ENCODE measurements at regions not wholly inside any gene's neighbourhood (a gene's known extent, or its start where the extent isn't known, plus 50 kb on each side); places are given as distances from the start of the nearest gene placed in this dataset.

DNA sequence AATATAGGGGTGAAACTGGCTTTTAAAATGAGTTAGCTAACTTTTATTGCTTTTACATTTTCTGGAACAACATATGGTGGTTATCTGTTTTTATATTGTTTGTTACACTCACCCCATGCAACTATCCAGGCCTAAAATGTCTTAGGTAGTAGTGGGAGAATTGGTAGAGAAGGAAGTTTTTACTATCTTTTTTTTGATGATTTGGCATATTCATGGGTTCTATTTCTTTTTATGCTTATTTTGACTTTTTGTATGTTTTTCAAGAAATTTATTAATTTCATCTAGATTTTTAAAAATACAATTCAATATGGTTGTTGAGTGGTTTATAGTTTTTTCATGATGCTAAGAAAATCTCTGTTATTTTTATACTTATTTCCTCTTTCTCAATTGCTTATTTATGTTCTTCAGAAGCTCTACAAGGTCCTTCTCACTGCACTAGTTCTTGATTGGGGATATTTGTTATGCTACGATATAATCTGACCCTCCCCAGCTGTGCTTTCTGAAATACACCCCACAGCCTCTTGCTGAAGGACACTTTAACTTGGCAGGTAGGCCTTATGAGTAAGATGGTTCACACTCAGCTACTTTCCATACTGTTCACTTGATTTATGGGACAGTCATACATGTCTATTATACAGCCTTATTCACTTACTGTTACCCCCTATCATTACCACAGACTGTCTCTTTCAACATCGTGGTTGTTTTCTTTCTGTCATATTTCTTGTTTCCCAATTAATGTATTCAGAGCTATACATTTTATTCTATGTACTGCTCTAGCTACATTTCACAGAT is 431.2 kb downstream of the METTL15 start:
- Histone ChIP-seq H3K27ac (ENCODE audit: poor library complexity, severe bottlenecking) (no peak overlapping the region), H3K4me3 (ENCODE audit: severe bottlenecking) (no peak overlapping the region), H3K9me3 (ENCODE audit: severe bottlenecking) (no peaks in the 10 kb centered on the region), H3K36me3 (ENCODE audit: low read depth) (no peaks in the 10 kb centered on the region), H3K27me3 (ENCODE audit: insufficient read depth, poor library complexity, severe bottlenecking) (no peaks in the 10 kb centered on the region), H3K4me1 (ENCODE audit: insufficient read depth, poor library complexity, severe bottlenecking) (peaks cover 25% of the 10 kb centered on the region)
- ATAC-seq (ENCODE audit: low read depth) (peak; percentile 58), DNase-seq (ENCODE audit: low spot score) (no peak)
- TF ChIP-seq, protein P1, sequence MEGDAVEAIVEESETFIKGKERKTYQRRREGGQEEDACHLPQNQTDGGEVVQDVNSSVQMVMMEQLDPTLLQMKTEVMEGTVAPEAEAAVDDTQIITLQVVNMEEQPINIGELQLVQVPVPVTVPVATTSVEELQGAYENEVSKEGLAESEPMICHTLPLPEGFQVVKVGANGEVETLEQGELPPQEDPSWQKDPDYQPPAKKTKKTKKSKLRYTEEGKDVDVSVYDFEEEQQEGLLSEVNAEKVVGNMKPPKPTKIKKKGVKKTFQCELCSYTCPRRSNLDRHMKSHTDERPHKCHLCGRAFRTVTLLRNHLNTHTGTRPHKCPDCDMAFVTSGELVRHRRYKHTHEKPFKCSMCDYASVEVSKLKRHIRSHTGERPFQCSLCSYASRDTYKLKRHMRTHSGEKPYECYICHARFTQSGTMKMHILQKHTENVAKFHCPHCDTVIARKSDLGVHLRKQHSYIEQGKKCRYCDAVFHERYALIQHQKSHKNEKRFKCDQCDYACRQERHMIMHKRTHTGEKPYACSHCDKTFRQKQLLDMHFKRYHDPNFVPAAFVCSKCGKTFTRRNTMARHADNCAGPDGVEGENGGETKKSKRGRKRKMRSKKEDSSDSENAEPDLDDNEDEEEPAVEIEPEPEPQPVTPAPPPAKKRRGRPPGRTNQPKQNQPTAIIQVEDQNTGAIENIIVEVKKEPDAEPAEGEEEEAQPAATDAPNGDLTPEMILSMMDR (IDR thresholded peaks at IDR 0.05; ENCODE audit: poor library complexity, severe bottlenecking): no peak

DNA sequence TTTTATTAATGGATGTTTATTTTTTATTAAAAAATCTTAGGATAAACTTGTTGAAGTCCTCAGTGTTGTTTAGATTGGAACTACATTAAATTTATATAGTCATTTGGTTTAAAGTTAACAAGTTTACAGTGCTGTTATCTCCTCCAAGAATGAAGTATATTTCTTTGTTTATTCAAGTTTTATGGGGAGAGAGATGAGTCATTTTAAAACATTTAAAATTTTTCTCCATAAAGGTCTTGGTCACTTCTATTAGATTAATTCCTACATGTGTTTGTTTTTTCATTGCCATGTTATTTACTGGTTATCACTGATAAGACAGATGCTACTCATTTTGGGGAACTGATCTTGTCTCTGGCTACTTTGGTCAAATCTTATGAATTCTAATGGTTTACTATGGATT is 429.6 kb downstream of the METTL15 start:
- Histone ChIP-seq H3K9me3 (ENCODE audit: severe bottlenecking) (no peaks in the 10 kb centered on the region), H3K4me1 (ENCODE audit: insufficient read depth, poor library complexity, severe bottlenecking) (peaks cover 25% of the 10 kb centered on the region), H3K36me3 (ENCODE audit: low read depth) (no peaks in the 10 kb centered on the region), H3K27ac (ENCODE audit: poor library complexity, severe bottlenecking) (no peak overlapping the region), H3K4me3 (ENCODE audit: severe bottlenecking) (no peak overlapping the region), H3K27me3 (ENCODE audit: insufficient read depth, poor library complexity, severe bottlenecking) (no peaks in the 10 kb centered on the region)
- TF ChIP-seq, protein P1 (IDR thresholded peaks at IDR 0.05; ENCODE audit: poor library complexity, severe bottlenecking): no peak
- DNase-seq (ENCODE audit: low spot score) (no peak), ATAC-seq (ENCODE audit: low read depth) (no peak)

DNA sequence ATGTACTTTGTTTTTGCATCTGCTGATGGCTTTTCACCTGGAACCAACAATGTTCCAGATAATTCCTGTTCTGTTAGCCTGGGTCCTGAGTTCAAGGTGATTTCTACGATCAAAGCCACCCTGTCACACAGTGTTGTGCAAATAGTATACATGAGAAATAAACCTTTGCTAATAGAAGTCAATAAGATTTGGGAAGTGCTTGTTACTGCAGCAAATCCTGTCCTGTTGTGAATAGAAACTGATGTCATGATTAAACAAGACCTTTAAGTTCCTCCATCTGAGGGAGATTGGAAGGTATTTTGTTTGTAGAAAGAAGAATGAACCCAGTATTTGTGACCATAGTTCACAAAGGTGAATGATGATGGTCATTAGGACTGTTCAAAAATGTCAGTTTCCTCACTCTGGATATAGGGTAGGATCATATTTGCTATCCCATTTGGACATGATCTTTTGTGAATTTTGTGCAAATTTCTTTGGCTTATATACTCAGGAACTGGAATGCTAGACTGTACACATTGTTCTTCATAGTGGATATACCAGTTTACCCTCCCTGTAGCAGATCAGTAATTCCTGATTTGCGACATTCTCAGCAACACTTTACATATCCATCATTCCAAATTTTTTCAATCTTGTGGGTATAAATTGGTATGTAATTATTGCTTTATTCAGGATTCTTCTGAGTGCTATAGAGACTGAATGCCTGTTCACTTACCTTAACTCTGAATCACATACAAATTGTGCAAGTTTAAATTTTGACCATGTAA is 428.5 kb downstream of the METTL15 start:
- no peak for ATAC-seq (ENCODE audit: low read depth)
- DNase-seq (ENCODE audit: low spot score): no peak
- no peaks in the 10 kb centered on the region for H3K27me3 ChIP-seq (ENCODE audit: insufficient read depth, poor library complexity, severe bottlenecking)

DNA sequence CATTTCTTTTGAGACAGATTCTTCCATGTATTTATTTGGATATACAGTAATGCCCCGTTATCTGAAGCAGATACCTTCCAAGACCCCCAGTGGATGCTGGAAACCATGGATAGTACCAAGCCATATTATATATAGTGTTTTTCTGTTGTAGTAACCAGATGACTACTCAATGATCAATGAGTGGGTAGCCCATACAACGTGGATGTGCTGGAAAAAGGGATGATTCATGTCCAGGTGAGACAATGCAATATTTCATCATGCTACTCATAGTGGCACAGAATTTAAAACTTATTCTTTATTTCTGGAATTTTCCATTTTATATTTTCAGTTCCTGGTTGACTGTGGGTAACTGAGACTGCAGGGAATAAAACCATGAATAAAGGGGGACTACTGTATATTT is 427.5 kb downstream of the METTL15 start:
- Histone ChIP-seq H3K27me3 (ENCODE audit: insufficient read depth, poor library complexity, severe bottlenecking) (no peaks in the 10 kb centered on the region), H3K4me1 (ENCODE audit: insufficient read depth, poor library complexity, severe bottlenecking) (peaks cover 25% of the 10 kb centered on the region), H3K9me3 (ENCODE audit: severe bottlenecking) (no peaks in the 10 kb centered on the region), H3K27ac (ENCODE audit: poor library complexity, severe bottlenecking) (peak overlapping the region; percentile 8), H3K36me3 (ENCODE audit: low read depth) (no peaks in the 10 kb centered on the region), H3K4me3 (ENCODE audit: severe bottlenecking) (no peak overlapping the region)
- TF ChIP-seq, protein P1 (IDR thresholded peaks at IDR 0.05; ENCODE audit: poor library complexity, severe bottlenecking): no peak
- no peak for DNase-seq (ENCODE audit: low spot score)
- peak; percentile 89 for ATAC-seq (ENCODE audit: low read depth)

More for the DNA sequence above, 428.5 kb downstream of the METTL15 start:
- TF ChIP-seq, protein P1 (IDR thresholded peaks at IDR 0.05; ENCODE audit: poor library complexity, severe bottlenecking): no peak
- Histone ChIP-seq H3K4me3 (ENCODE audit: severe bottlenecking) (no peak overlapping the region), H3K27ac (ENCODE audit: poor library complexity, severe bottlenecking) (peak overlapping the region; percentile 8), H3K9me3 (ENCODE audit: severe bottlenecking) (no peaks in the 10 kb centered on the region), H3K4me1 (ENCODE audit: insufficient read depth, poor library complexity, severe bottlenecking) (peaks cover 25% of the 10 kb centered on the region), H3K36me3 (ENCODE audit: low read depth) (no peaks in the 10 kb centered on the region)

All from RWPE2 (cell line).